Muscle of back (tissue), 3 donors: ENCODE measurements at regions not wholly inside any gene's neighbourhood (a gene's known extent, or its start where the extent isn't known, plus 50 kb on each side); places are given as distances from the start of the nearest gene placed in this dataset.

ENCODE experiments used
- DNase-seq, 3 donors: peaks; one replicate each; pipeline versions ENCODE4 v3.0.0 to v3.0.0-alpha.2; 2013

DNA sequence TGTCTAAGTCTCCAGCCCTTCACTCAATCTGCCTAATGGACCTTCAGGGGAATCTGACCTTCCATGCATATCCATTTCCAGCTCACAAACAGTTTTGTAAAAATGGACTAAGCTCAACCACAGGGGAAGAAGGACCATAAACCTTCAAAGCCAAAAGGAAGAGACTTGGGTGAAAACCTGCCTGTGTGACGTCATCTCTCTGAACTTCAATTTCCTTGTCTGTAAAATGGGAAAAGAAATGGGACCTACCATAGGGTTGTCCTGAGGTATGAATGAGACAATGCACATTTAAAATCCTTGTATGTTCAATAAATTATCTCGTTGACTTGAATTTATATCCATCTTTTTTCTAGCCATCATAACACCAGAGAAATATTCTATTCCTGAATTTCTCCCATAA lies 370.7 kb downstream of the INSC start:
- DNase-seq = no peak

DNA sequence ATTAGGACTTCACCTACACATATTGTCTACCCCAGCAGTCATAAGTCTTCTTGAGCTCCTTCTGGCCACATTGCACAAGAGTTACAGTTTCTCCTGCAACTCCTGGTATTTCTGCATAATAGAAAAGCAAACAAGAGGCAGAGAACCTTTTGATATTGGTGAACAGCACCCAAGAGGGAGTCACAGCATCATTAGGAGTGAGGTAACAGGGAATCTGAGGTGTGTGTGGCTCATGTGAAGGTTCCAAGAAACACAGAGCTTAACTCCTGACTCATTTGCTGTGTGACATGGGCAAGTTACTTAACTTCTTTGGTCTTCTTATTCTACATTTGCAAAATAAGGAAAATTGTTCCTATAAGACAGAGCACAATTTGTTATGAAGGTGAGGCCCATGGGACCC lies 374.6 kb downstream of the INSC start:
- DNase-seq = no peak

DNA sequence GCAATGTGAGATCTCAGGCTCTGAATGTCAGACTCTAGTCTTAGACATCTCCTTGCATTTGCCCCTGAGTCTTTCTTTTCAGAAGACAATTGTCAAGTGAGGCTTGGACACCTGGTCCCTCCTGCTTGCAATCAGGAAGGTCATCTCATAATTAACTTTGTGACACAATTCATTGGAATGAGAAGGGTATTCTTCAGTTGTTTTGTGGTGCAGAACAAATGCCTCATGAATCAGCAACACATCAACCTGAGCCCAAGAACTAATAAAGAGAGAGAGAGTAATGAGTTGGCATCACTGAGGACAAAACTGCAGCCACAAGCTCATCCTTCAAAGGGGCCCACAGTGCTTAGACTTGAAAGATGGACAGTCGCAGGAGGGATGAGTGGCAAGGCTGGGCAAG lies 375.8 kb downstream of the INSC start:
- DNase-seq = no peak

DNA sequence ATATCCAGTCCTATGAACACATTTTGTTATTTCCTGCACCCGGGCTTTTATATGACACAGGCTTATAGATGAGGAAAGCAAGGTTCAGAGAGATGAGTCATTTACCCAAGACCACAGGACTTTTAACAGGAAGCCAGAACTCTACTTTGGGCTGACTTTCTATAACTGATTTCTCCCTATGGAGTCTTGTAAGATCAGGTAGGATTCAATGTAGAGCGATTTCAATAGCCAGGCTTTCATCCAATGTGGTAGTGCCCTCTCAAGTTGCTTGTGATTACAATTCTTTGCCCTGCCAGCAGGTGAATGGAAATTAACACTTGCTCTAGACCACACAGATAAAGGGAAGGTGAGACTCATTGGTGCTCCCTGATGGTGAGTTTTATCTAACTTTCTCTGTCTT lies 378.3 kb downstream of the INSC start:
- DNase-seq = no peak

DNA sequence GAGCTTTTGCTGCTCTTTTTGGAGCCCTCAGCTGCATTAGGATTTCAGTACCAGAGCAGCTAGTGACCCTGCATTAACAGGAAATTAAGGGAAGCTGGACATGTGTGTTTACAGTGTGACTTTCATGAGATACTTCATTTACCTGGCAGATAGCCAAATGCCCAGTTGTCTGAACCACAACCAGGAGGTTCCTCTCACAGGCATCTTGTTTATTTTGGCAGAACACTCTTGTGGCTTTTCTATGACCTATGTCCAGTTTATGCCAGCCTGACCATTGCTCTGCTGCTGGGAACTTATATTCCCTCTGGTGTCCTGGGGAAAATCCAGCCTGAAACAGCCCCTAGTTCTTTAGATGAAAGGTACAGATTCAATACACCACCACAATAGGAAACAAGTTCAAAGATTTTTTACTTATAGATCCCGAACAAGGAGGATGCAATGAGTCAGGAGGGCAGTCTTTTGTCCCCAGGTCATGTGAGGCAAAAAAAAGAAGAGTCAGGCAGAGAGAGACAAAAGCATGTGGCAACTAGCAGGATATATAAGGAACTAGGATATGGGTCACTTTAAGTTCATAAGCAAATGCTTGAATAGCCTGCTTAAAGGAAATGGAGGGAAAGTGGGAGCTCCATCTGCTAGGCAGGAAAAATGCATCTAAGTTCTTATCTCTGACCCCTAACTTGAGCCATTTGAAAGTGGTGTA lies 379.3 kb downstream of the INSC start:
- peak; percentile 9 to 38 (median 21) for DNase-seq

DNA sequence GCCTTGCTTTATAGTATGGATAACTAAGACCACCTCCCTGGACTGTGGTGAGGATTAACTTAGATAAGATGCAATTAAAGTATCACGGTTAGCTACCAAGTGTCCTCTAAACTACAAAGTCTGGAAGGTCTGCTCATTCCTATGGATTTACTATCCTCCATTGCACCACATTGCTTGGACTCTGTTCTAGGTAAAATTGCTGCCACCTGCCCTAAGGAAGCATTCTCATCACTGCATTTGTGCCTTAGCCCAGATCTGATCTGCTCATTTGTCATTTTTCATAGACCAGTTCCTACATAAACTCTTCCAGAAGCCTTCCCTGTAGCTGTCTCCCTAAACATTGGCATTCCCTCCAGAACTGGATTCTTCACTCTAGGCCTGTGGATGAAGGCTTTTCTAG lies 380.0 kb downstream of the INSC start:
- no peak for DNase-seq

DNA sequence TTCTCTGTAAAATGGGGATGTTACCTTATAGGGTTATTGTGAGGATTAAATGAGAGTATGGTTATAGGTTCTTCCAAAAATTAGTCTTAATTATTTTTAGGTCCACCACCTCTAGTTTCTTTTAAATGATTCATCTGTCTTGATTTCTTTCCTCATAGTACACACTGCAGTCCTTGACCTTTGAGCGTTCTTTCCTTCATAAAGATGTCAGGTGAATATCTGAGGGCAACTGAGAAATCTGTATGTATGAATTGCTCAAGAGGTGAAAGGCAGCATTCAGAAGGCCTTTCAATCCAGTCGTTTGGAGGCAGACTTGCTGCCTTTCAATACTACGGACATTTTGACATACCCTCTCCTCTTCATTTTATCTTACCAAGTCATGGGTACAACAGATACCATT lies 380.7 kb downstream of the INSC start:
- DNase-seq = no peak

DNA sequence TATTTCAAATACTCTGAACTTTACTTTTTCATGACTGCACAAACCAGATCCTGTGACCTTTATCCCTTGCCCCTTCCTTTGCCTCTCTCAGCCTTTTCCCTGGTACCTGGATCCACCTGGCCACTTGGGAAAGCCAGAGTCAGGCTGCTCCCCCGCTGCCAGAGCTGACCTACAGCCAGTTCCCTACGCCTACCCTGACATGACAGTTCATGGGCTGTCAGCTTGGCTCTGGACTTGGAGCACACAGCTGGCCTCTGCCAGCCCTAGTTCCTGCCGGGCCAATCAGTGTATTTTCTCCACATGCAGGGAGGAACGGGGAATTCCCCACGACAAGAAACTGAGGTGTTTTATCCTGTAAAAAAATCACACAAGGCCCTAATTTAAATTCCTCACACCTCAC lies 382.6 kb downstream of the INSC start:
- DNase-seq = no peak

DNA sequence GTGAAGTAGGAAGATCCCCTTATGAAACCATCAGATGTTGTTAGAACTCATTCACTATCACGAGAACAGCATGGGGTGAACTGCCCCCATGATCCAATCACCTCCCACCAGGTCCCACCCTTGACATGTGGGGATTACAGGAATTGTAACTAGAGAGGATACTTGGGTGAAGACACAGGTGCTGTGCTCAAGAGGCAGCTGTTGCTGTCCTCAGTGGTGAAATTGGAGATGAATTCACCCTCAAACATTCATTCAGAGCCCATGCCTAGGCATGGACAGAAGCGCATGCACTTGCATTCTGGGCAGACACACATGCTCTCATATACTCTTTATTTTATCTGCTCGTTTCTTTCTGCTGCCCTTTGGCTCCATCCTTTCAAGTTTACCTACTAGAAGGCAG lies 385.0 kb downstream of the INSC start:
- DNase-seq = peak; percentile 8 to 38 (median 17)

DNA sequence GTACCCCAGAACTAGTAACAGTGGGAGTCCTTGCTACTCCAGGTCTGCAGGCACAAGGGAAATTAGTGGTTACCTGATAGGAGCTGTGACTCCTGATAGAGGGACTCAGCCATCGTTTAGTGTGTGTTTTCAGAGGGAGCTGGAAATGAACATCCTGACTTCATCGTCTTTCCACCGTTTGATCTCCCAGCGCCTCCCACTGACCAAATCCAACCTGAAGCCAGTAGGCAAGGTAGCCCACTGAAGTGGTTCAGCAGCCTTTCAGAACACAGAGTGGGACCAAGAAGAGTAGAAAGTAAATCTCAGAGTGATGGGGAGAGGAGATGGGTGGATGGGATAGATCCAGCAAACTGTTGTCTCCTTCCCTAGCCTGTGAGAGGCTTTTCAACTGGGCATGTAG lies 385.9 kb downstream of the INSC start:
- no peak for DNase-seq

DNA sequence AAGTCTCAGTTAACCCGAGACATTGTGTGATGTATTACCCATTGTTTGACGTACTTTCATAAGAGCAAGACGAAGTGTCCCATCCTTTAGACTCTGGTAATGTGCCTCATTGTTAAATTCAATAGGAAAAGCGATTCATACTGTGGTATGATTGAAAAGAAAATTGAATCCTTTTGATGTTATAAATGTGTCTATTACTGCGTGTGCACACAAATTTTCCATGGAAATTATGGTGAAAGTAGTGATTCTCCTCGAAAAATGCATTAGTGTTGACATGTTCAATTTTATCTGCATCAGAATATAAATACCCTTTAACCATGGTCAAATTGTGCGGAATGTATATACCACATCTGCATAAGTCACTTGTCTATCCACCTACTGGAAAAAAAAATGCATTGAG lies 386.8 kb downstream of the INSC start:
- no peak for DNase-seq

DNA sequence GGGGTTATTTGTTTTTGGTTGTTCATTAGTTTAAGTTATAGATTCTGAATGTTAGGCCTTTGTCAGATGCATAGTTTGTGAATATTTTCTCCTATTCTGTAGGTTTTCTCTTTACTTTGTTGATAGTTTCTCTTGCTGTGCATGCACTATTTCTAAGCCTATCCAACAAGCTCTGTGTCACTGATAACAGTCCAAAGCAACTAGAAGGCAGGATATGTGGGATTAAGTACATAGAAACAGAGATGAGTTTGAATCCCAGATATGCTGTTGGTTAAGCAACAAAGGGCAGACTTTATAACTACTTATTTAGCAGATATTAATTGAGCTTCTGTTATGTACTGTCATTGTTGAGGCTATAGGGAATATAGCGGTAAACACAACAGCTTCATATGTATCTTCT lies 390.4 kb downstream of the INSC start:
- no peak for DNase-seq

DNA sequence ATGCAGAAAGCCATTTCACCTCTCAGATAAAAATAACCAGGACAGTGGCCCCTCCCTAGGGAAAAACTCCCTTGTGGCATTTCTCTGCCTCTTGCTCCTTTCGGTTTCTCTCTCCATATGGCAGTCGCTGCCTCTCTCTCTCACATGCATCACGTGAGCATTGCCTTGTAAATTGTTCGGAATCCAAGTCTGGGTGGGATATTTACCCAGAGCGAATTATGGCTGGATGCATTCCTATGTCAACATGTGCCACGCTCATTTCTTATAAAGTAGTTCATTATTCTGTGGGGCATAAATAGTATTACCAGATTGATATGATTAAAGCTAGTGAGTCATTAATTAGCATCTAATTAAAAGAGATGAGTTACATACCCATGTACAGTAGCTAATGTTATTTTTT lies 392.9 kb downstream of the INSC start:
- DNase-seq = no peak

DNA sequence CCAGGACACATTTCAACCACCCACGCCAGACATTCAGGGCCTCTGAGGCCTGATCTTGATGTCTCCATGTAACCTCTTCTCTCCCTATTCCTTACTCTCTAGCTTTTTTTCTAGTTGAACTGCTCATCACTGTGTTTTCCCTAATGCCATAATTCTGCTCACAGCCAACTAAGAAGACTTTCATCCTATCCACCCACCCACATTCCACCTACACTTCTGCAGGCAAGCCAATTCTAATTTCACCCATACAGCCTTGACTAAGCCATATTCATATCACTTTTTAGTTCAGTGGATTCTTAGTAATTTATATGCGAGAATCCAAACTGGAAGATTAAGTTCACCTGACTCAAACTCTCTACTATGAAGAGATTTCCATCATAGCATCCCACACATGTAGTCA lies 394.4 kb downstream of the INSC start:
- DNase-seq = no peak

DNA sequence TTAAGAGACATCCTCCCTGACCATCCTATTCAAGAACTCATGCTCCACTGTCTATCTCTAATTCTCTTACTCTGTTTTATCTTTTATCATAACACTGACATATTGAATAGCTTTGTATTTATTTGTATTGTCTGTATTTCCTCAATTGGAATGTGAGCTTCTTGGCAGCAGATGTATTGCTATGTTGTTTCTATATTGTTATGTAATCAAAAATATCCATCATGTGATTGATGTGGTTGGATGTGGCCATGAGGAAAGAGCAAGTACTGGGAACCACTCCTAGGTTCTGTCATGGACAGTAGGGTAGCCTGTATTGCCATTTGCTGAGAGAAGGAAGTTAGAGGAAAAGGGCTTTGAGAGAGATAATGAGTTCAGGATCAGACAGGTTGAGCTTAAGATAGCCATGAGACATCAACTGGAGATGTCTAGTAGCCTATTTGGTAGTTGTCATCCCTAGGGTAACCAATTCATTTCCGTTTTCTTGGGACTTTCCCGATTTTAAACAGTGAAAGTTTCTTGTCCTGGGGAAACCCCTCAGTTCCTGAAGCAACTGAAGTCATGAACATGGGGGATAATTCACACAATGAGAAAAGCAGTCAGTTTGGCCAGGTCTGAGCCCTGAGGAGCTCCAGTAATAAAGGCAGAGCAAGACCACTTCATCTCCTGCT lies 404.5 kb downstream of the INSC start:
- no peak for DNase-seq

DNA sequence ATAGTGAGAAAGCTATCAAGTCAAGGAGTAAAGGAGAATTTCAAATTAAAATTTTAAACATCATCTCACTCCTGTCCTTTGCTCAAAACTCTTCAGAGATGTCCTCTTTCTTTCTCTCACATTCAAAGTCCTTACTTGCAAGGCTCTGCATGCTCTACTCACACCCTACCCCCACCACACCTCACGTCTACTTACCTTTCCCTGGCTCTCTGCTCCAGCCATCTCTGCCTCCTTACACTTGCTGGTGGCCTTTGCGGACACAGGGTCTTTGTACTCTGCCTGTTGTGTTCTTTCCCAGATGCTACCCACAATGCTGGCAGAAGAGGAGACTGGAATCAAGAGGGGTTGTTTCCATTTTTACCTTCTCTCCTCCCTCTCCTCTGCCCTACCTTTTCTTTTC lies 405.2 kb downstream of the INSC start:
- no peak for DNase-seq

DNA sequence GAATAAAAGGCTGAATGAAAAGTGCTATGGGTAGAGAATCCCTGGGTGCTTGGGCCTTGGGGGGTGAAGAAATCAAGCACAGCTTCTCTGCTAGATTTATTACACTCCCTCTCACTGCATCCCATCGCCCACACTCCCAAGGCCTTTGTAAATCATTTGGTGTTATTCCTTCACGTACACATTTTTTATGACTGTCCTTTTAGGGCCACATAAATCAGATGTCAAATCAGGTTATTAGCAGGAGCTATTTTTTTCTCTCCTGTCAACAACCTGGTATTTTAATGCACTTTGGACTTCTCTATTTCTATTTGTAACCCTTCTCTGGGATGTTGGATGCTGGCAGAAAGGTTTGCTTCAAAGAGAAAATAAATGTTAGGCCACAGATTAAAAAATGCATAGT lies 408.8 kb downstream of the INSC start:
- no peak for DNase-seq

DNA sequence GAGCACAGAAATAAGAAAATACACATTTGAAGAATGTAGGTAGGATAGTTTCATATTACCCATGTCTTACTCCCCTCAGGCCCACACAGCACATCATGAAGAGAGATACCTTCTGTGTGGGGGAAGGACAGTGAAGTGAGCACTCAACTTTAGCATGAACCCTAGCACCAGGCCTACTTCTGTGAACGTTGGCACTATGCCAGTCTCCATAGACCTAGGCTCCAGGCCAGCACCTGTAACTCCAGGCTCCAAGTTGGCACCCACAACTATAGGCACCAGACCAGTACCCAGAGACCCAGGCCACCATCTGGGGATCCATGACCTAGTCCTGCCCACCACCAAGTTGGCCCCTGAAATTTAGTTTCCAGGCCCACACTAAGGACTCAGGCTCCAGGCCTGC lies 410.9 kb downstream of the INSC start:
- no peak for DNase-seq

DNA sequence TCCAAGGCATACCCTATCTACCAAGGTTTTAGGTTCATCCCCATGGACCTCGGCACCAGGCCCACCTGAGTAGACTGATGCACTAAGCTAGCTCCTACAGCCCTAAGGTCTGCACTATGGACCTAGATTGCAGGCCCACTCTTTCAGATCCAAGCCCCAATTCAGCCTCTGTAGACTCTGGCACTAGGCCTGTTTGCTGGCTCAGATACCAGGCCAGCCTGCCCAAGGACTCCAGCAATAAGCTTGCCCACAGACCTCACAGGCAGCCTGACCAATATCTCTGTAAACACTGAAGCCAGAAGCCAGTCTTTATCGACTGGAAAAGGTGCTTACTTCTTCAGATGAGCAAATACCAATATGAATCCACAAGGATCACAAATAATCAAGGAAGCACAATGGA lies 411.3 kb downstream of the INSC start:
- no peak for DNase-seq

DNA sequence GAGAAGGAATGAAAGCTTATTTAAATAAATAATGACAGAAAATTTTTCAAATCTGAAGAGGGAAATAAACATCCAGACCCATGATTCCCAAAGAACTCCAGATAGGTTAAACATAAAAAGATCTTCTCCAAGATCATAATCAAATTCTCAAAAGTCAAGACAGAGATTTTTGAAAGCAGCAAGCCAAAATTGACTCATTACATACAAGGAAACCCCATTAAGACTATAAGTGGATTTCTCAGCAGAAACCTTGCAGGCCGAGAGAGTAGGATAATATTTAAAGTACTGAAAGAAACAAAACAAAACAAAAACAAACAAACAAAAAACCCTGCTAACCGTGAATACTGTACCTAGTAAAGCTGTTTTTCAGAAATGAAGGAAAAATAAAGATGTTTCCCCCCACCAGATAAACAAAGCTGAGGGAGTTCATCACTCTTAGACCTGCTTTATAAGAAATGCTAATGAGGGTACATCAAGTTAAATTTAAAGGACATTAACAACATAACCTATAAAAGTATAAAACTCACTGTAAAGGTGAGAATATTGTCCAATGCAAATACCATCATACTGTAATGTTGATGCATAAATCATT lies 412.2 kb downstream of the INSC start:
- DNase-seq = no peak

DNA sequence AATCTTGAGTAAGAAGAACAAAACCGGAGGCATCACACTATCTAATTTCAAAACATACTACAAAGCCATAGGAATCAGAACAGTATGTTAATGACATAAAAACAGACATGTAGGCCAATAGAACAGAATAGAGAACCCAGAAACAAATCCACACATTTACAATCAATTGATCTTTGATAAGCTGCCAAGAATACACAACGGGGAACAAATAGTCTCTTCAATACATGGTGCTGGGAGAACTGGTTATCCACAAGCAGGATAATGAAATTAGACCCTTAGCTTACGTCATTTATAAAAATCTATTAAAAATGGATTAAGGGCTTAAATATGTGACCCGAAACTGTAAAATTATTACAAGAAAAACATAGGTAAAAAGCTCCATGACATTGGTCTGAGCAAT lies 417.7 kb downstream of the INSC start:
- DNase-seq = no peak

DNA sequence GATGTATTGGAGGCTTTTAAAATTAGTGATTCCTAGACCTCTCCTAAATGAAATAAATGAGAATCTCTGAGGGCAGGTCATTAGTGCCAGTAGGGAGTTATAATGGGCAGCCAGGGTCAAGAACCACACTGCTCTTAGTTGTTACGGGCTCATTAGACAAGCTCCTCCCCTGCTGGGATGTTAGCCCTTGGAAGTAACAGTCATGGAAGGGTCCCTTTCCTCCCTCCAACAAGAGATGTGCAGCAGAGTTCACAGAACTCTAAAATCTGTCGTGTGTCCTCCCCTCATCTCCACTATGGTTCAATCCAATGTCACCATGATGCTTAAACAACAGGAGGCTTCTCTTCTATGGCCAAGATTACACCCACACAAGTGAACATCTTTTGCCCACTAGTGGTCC lies 419.5 kb downstream of the INSC start:
- no peak for DNase-seq

DNA sequence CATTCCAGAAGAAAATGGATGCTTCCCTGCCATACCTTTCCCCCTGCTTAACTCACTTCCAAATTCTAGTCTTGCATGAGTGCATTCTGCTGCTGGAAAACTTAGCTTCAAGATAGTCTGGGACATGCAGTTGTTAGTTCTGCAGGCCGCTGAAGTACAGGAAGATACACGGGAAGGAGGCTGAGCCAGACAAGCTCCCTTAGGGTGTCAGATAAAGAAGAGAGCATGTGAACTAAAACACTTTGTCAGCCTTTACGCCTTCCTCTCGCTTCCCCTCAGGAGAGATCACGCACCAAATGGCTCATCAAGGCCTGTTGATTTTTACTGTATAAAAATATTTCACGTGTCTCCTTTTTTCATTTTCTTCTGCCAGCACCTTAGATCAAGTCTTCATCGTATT lies 420.7 kb downstream of the INSC start:
- DNase-seq = no peak

DNA sequence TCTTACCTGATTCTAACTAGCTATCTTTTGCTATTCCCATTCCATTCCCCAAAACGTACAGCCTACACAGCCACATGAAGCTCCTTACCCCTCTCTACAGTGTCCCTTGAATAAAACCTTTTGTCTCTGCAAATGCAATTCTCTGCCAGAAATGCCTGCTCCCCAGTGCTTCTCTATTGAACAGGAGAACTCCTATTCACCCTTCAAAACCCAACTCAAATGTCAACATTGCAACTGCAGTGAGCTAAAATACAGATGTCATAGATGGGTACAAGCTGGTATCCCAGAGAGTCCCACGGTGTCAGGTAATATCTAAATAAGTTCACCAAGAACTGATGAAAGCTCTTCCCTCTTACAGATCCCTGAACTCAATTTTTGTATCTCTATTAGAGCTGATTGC lies 421.7 kb downstream of the INSC start:
- no peak for DNase-seq
